ENCODE measurements at regions not wholly inside any gene's neighbourhood (a gene's known extent, or its start where the extent isn't known, plus 50 kb on each side); places are given as distances from the start of the nearest gene placed in this dataset.

DNA sequence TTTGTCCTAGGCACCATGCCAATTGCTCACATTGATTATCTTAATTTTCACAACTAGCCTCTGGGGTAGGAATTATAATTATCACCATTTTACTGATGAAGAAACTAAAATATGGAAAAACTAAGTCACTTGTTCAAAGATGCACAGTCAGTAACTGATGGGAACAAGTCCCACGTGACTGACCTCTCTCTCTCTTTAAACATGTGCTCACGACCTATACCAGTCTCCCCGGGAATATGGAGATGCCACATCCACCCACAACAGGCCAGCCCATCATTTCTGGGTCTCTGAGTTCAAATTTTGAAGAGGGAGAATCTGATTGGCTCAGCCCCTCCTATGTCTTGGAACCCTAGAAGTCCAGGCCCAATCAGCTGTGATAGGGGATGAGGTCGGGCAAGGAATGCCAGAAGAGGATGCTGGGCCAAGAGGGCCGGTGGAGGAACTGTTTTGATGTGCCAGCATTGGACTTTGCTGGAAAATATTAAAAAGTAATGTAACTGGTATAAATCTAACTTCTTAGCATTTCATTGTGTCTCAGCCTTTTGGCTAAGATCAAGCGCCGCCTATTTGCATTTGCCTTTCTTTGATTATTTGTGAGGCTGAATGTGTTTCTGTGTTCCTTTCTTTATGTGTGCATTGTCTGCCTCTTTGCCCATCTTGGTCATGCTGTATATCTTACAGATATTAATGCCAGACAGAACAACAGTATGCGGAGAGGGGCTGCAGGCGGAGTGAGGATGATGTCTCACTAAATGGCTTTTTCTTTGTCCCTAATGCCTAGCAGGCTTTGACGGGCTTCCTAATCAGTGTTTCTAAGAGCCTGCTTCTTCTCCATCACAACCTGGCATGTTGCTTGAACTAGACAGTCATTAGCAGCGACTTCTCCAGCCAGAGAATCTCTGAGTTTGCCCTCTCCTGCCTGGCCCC is 126.6 kb downstream of the VEGFA start:
- H2AFZ ChIP-seq (ENCODE audit: low read depth, low read length): no peak overlapping the region
- no peaks in the 10 kb centered on the region for H3K4me1 ChIP-seq (ENCODE audit: insufficient read depth, low read length)
- no peak overlapping the region for H3K4me3 ChIP-seq (ENCODE audit: low read length)
- H3K9me3 ChIP-seq (ENCODE audit: low read length): no peaks in the 10 kb centered on the region
- H3K36me3 ChIP-seq (ENCODE audit: insufficient read depth, low read length): no peaks in the 10 kb centered on the region
- peaks cover 20% of the 10 kb centered on the region for H3K27me3 ChIP-seq (ENCODE audit: insufficient read depth, low read length)

GRCh38 chr6:43895656-43896328 is 125.8 kb downstream of the VEGFA start:
- no peaks in the 10 kb centered on the region for H3K4me1 ChIP-seq (ENCODE audit: insufficient read depth, low read length)
- H3K27me3 ChIP-seq (ENCODE audit: insufficient read depth, low read length): peaks cover 19% of the 10 kb centered on the region
- no peaks in the 10 kb centered on the region for H3K9me3 ChIP-seq (ENCODE audit: low read length)
- no peaks in the 10 kb centered on the region for H3K36me3 ChIP-seq (ENCODE audit: insufficient read depth, low read length)
- no peak overlapping the region for H3K4me3 ChIP-seq (ENCODE audit: low read length)
- no peak overlapping the region for H2AFZ ChIP-seq (ENCODE audit: low read depth, low read length)

DNA sequence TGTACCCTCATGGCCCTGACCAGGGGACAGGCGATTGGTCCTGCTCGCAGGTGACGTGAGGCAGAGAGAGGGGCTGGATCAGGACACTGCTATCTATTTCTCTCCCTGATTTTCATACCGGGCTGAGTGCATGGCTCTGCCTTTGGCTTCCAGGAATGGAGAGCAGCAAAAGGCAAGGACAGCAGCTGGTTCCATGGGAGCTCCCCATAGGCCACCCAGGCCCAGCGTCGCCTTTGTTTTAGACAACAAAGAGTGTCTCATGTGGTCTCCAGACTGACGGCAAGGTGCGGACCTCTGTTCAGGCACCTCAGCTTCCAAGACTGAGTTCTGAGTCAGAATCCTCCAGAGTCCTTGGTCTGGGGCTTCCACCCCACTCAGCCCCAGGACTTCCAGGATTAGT is 123.1 kb downstream of the VEGFA start:
- H3K4me1 ChIP-seq (ENCODE audit: insufficient read depth, low read length): no peaks in the 10 kb centered on the region
- H3K4me3 ChIP-seq (ENCODE audit: low read length): no peak overlapping the region
- no peak overlapping the region for H2AFZ ChIP-seq (ENCODE audit: low read depth, low read length)
- no peaks in the 10 kb centered on the region for H3K9me3 ChIP-seq (ENCODE audit: low read length)
- no peaks in the 10 kb centered on the region for H3K36me3 ChIP-seq (ENCODE audit: insufficient read depth, low read length)
- H3K27me3 ChIP-seq (ENCODE audit: insufficient read depth, low read length): peaks cover 24% of the 10 kb centered on the region

- H3K36me3 ChIP-seq (ENCODE audit: insufficient read depth, low read length): no peaks in the 10 kb centered on the region
- no peaks in the 10 kb centered on the region for H3K4me1 ChIP-seq (ENCODE audit: insufficient read depth, low read length)
- peaks cover 24% of the 10 kb centered on the region for H3K27me3 ChIP-seq (ENCODE audit: insufficient read depth, low read length)
- no peaks in the 10 kb centered on the region for H3K9me3 ChIP-seq (ENCODE audit: low read length)
- no peak overlapping the region for H2AFZ ChIP-seq (ENCODE audit: low read depth, low read length)
- H3K4me3 ChIP-seq (ENCODE audit: low read length): no peak overlapping the region
Measured at GRCh38 chr6:43891072-43891870, 121.3 kb downstream of the VEGFA start.

GRCh38 chr6:43890197-43891062 is 120.4 kb downstream of the VEGFA start:
- Histone ChIP-seq H3K4me1 (ENCODE audit: insufficient read depth, low read length) (no peaks in the 10 kb centered on the region), H3K4me3 (ENCODE audit: low read length) (no peak overlapping the region), H3K27me3 (ENCODE audit: insufficient read depth, low read length) (peaks cover 24% of the 10 kb centered on the region), H3K36me3 (ENCODE audit: insufficient read depth, low read length) (no peaks in the 10 kb centered on the region), H2AFZ (ENCODE audit: low read depth, low read length) (no peak overlapping the region), H3K9me3 (ENCODE audit: low read length) (no peaks in the 10 kb centered on the region)

GRCh38 chr6:43887906-43888683 is 118.1 kb downstream of the VEGFA start:
- no peaks in the 10 kb centered on the region for H3K9me3 ChIP-seq (ENCODE audit: low read length)
- no peak overlapping the region for H3K4me3 ChIP-seq (ENCODE audit: low read length)
- no peaks in the 10 kb centered on the region for H3K36me3 ChIP-seq (ENCODE audit: insufficient read depth, low read length)
- H3K27me3 ChIP-seq (ENCODE audit: insufficient read depth, low read length): peaks cover 24% of the 10 kb centered on the region
- H3K4me1 ChIP-seq (ENCODE audit: insufficient read depth, low read length): no peaks in the 10 kb centered on the region
- H2AFZ ChIP-seq (ENCODE audit: low read depth, low read length): no peak overlapping the region

DNA sequence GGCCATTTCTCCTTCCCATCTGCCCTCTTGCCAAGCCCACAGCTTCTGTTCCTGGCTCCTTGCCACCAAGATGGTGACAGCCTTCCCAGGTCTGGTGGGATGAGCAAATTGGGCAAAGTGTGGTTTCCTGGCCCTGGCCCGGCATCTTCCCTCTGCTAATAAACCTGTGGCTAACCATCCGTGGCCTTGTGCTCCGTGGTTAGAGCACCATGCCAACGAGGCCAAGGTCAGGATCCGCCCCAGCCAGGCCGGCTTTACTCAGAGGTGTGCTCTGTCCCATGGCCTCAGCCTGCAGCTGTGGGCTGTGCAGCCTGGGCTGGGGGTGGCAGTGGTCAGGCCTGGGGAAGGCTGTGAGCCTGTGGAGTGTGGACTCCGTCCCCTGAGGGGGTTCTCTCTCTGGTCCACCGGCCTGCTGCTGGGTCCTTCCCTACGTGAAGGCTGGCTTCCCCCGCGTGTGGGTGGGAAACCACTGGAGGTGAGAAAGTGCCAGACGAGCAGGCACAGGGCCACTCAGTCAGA is 117.4 kb downstream of the VEGFA start:
- Histone ChIP-seq H3K27me3 (ENCODE audit: insufficient read depth, low read length) (peaks cover 19% of the 10 kb centered on the region), H3K9me3 (ENCODE audit: low read length) (no peaks in the 10 kb centered on the region), H3K4me3 (ENCODE audit: low read length) (no peak overlapping the region), H2AFZ (ENCODE audit: low read depth, low read length) (no peak overlapping the region), H3K36me3 (ENCODE audit: insufficient read depth, low read length) (no peaks in the 10 kb centered on the region), H3K4me1 (ENCODE audit: insufficient read depth, low read length) (no peaks in the 10 kb centered on the region)

DNA sequence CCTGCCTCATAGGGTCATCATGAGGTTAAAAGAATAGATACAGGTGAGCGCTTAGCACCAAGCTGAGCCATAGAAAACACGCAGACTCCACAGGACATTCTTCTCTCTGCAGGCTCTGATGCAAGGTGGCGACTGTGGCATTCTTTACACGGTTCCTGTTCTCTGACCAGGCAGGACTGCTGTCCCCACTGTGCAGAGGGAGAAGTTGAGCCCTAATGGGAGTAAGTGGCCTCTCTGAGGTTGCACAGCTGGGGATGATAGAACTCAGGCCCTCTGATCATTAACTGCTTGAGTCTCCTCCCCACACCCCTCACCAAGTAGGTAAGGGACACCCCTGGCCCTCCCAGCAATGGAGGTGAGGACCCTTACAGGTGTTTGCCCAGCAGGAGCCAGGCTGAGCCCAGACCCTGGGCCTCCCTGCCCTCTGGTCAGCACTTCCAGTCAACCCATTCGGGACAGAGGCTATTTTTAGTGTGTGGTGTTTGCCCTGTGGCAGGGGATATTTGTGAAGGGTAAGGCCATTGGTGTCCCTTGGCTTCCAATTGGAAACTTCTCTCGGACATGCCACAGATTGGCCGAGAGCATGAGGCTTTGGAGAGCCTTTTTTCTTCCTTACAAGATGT is 116.8 kb downstream of the VEGFA start:
- Histone ChIP-seq H3K4me3 (ENCODE audit: low read length) (no peak overlapping the region), H3K4me1 (ENCODE audit: insufficient read depth, low read length) (no peaks in the 10 kb centered on the region), H3K9me3 (ENCODE audit: low read length) (no peaks in the 10 kb centered on the region), H2AFZ (ENCODE audit: low read depth, low read length) (no peak overlapping the region), H3K36me3 (ENCODE audit: insufficient read depth, low read length) (no peaks in the 10 kb centered on the region), H3K27me3 (ENCODE audit: insufficient read depth, low read length) (peaks cover 17% of the 10 kb centered on the region)

GRCh38 chr6:43886067-43886461 is 116.1 kb downstream of the VEGFA start:
- Histone ChIP-seq H3K9me3 (ENCODE audit: low read length) (no peaks in the 10 kb centered on the region), H2AFZ (ENCODE audit: low read depth, low read length) (no peak overlapping the region), H3K27me3 (ENCODE audit: insufficient read depth, low read length) (peaks cover 11% of the 10 kb centered on the region), H3K36me3 (ENCODE audit: insufficient read depth, low read length) (no peaks in the 10 kb centered on the region), H3K4me3 (ENCODE audit: low read length) (no peak overlapping the region), H3K4me1 (ENCODE audit: insufficient read depth, low read length) (no peaks in the 10 kb centered on the region)

GRCh38 chr6:43885399-43886066 is 115.5 kb downstream of the VEGFA start:
- Histone ChIP-seq H3K4me3 (ENCODE audit: low read length) (no peak overlapping the region), H3K36me3 (ENCODE audit: insufficient read depth, low read length) (no peaks in the 10 kb centered on the region), H2AFZ (ENCODE audit: low read depth, low read length) (no peak overlapping the region), H3K9me3 (ENCODE audit: low read length) (no peaks in the 10 kb centered on the region), H3K4me1 (ENCODE audit: insufficient read depth, low read length) (no peaks in the 10 kb centered on the region), H3K27me3 (ENCODE audit: insufficient read depth, low read length) (peaks cover 6% of the 10 kb centered on the region)

DNA sequence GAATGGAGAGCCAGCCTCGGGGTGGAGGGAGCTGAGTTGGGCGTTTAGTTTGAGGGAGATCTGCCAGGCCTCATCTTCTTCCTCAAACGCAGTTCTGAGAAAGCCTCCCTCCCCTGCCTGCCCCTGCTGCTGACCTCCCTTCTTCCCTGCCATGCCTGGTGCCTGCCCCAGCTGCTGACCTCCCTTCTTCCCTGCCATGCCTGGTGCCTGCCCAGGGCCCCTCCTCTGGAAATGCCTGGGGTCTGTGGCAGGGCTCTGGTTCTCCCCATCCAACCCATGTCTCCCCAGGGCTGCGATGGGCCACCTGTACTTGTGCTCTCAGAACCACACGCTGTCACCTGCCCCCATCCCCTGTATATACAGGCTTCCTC is 114.6 kb downstream of the VEGFA start:
- Histone ChIP-seq H2AFZ (ENCODE audit: low read depth, low read length) (no peak overlapping the region), H3K4me1 (ENCODE audit: insufficient read depth, low read length) (no peaks in the 10 kb centered on the region), H3K4me3 (ENCODE audit: low read length) (no peak overlapping the region), H3K36me3 (ENCODE audit: insufficient read depth, low read length) (no peaks in the 10 kb centered on the region), H3K27me3 (ENCODE audit: insufficient read depth, low read length) (no peaks in the 10 kb centered on the region), H3K9me3 (ENCODE audit: low read length) (no peaks in the 10 kb centered on the region)

Data from neuron (in vitro differentiated cells).